ENCODE measurements at regions not wholly inside any gene's neighbourhood (a gene's known extent, or its start where the extent isn't known, plus 50 kb on each side); places are given as distances from the start of the nearest gene placed in this dataset.
"Not testable (repeated sequence)": the region's sequence is repeated elsewhere in the genome, so short reads cannot be mapped to it uniquely, and the experiment has no call there.

- H3K79me2 ChIP-seq (ENCODE audit: control insufficient read depth, insufficient read depth, low read length); H4K20me1 ChIP-seq (ENCODE audit: control insufficient read depth, insufficient read depth); H3K27ac ChIP-seq (ENCODE audit: control insufficient read depth, insufficient read depth); H3K4me3 ChIP-seq; H3K4me2 ChIP-seq (ENCODE audit: control insufficient read depth, insufficient read depth); H3K9ac ChIP-seq (ENCODE audit: control insufficient read depth, insufficient read depth, low read length); H3K9me3 ChIP-seq (replicated peaks; ENCODE audit: control insufficient read depth, insufficient read depth, low read length); POLR2A ChIA-PET; in situ Hi-C loops (cut with MboI); H3K4me1 ChIP-seq (ENCODE audit: control insufficient read depth, insufficient read depth, low read length); CTCF ChIA-PET; RAD21 ChIA-PET (ENCODE audit: unreplicated experiment); DNase-seq (ENCODE audit: low read depth, low spot score); H2AFZ ChIP-seq (ENCODE audit: control insufficient read depth, low read depth, low read length); FAIRE-seq; H3K27me3 ChIP-seq (replicated peaks in 1 of 2; ENCODE audit: control insufficient read depth in 2 of 2, insufficient read depth in 2 of 2, low read length in 1 of 2); H3K36me3 ChIP-seq (ENCODE audit: control insufficient read depth in 2 of 2, insufficient read depth in 2 of 2, low read length in 1 of 2); intact Hi-C loops (cut with micrococcal nuclease; ENCODE audit: unreplicated experiment); BruUV-seq (replicated peaks); SMC1A ChIA-PET (ENCODE audit: uncharacterized antibody, unreplicated experiment): not testable (repeated sequence)
- 83% methylated on average over 1 of the region's 2 CpGs for whole genome bisulfite sequencing (ENCODE audit: insufficient coverage, insufficient replicate concordance, low lambda C conversion rate, missing lambda C conversion rate)
- peak; percentile 65 for ATAC-seq
These were observed 100.5 kb upstream of the PZP start for GRCh38 chr12:9308745-9309144.

- ATAC-seq; H3K9ac ChIP-seq (ENCODE audit: control insufficient read depth, insufficient read depth, low read length); CTCF ChIA-PET; H2AFZ ChIP-seq (ENCODE audit: control insufficient read depth, low read depth, low read length); H3K9me3 ChIP-seq (replicated peaks; ENCODE audit: control insufficient read depth, insufficient read depth, low read length); H4K20me1 ChIP-seq (ENCODE audit: control insufficient read depth, insufficient read depth); H3K27me3 ChIP-seq (replicated peaks in 1 of 2; ENCODE audit: control insufficient read depth in 2 of 2, insufficient read depth in 2 of 2, low read length in 1 of 2); DNase-seq (ENCODE audit: low read depth, low spot score); SMC1A ChIA-PET (ENCODE audit: uncharacterized antibody, unreplicated experiment); in situ Hi-C loops (cut with MboI); H3K4me3 ChIP-seq; RAD21 ChIA-PET (ENCODE audit: unreplicated experiment); BruUV-seq (replicated peaks); H3K4me2 ChIP-seq (ENCODE audit: control insufficient read depth, insufficient read depth); H3K27ac ChIP-seq (ENCODE audit: control insufficient read depth, insufficient read depth); POLR2A ChIA-PET; H3K36me3 ChIP-seq (ENCODE audit: control insufficient read depth in 2 of 2, insufficient read depth in 2 of 2, low read length in 1 of 2); FAIRE-seq; intact Hi-C loops (cut with micrococcal nuclease; ENCODE audit: unreplicated experiment); H3K4me1 ChIP-seq (ENCODE audit: control insufficient read depth, insufficient read depth, low read length); H3K79me2 ChIP-seq (ENCODE audit: control insufficient read depth, insufficient read depth, low read length): not testable (repeated sequence)
- WGBS (ENCODE audit: insufficient coverage, insufficient replicate concordance, low lambda C conversion rate, missing lambda C conversion rate): 94% methylated on average over 4 of the region's 10 CpGs
These were observed 100.0 kb upstream of the PZP start for GRCh38 chr12:9308163-9308562.

- in situ Hi-C loops (cut with MboI); H3K36me3 ChIP-seq (ENCODE audit: control insufficient read depth in 2 of 2, insufficient read depth in 2 of 2, low read length in 1 of 2); SMC1A ChIA-PET (ENCODE audit: uncharacterized antibody, unreplicated experiment); H3K27me3 ChIP-seq (replicated peaks in 1 of 2; ENCODE audit: control insufficient read depth in 2 of 2, insufficient read depth in 2 of 2, low read length in 1 of 2); H3K79me2 ChIP-seq (ENCODE audit: control insufficient read depth, insufficient read depth, low read length); RAD21 ChIA-PET (ENCODE audit: unreplicated experiment); H3K9me3 ChIP-seq (replicated peaks; ENCODE audit: control insufficient read depth, insufficient read depth, low read length); POLR2A ChIA-PET; BruUV-seq (replicated peaks); CTCF ChIA-PET; DNase-seq (ENCODE audit: low read depth, low spot score); H3K4me2 ChIP-seq (ENCODE audit: control insufficient read depth, insufficient read depth); ATAC-seq; FAIRE-seq; H4K20me1 ChIP-seq (ENCODE audit: control insufficient read depth, insufficient read depth); H3K4me1 ChIP-seq (ENCODE audit: control insufficient read depth, insufficient read depth, low read length); H3K9ac ChIP-seq (ENCODE audit: control insufficient read depth, insufficient read depth, low read length); H2AFZ ChIP-seq (ENCODE audit: control insufficient read depth, low read depth, low read length); intact Hi-C loops (cut with micrococcal nuclease; ENCODE audit: unreplicated experiment); H3K27ac ChIP-seq (ENCODE audit: control insufficient read depth, insufficient read depth); H3K4me3 ChIP-seq: not testable (repeated sequence)
- WGBS (ENCODE audit: insufficient coverage, insufficient replicate concordance, low lambda C conversion rate, missing lambda C conversion rate): 98% methylated on average over 5 of the region's 5 CpGs
These were observed 99.1 kb upstream of the PZP start for GRCh38 chr12:9307255-9307654.

GRCh38 chr12:9306004-9306403, 97.8 kb upstream of the PZP start:
- H3K9ac ChIP-seq (ENCODE audit: control insufficient read depth, insufficient read depth, low read length); H3K9me3 ChIP-seq (replicated peaks; ENCODE audit: control insufficient read depth, insufficient read depth, low read length); H3K4me1 ChIP-seq (ENCODE audit: control insufficient read depth, insufficient read depth, low read length); H3K4me3 ChIP-seq; BruUV-seq (replicated peaks); CTCF ChIA-PET; H2AFZ ChIP-seq (ENCODE audit: control insufficient read depth, low read depth, low read length); intact Hi-C loops (cut with micrococcal nuclease; ENCODE audit: unreplicated experiment); FAIRE-seq; in situ Hi-C loops (cut with MboI); RAD21 ChIA-PET (ENCODE audit: unreplicated experiment); H3K27ac ChIP-seq (ENCODE audit: control insufficient read depth, insufficient read depth); DNase-seq (ENCODE audit: low read depth, low spot score); POLR2A ChIA-PET; H3K36me3 ChIP-seq (ENCODE audit: control insufficient read depth in 2 of 2, insufficient read depth in 2 of 2, low read length in 1 of 2); H3K27me3 ChIP-seq (replicated peaks in 1 of 2; ENCODE audit: control insufficient read depth in 2 of 2, insufficient read depth in 2 of 2, low read length in 1 of 2); H4K20me1 ChIP-seq (ENCODE audit: control insufficient read depth, insufficient read depth); H3K4me2 ChIP-seq (ENCODE audit: control insufficient read depth, insufficient read depth); H3K79me2 ChIP-seq (ENCODE audit: control insufficient read depth, insufficient read depth, low read length); SMC1A ChIA-PET (ENCODE audit: uncharacterized antibody, unreplicated experiment); ATAC-seq: not testable (repeated sequence)
- WGBS (ENCODE audit: insufficient coverage, insufficient replicate concordance, low lambda C conversion rate, missing lambda C conversion rate): 98% methylated on average over 5 of the region's 12 CpGs
